ENCODE measurements at regions not wholly inside any gene's neighbourhood (a gene's known extent, or its start where the extent isn't known, plus 50 kb on each side); places are given as distances from the start of the nearest gene placed in this dataset.

DNA sequence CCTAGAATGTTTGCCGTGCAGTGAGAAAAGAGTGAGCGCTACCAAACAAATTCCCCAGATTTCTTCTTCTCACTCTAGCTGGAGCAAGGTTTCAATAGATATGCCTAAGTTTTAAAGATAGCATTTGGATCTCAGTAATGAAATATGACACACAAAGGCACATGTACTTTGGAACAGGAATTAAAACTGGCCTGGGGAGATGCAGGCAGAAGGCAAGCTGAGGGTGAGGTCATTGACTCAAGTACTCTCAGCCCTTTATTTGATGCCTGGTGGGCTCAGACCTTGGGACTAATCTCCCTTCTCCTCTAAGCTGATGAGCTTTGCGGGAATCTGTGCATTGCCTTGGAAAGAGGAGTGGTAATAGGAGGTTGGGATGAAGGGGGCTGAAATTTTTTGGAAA is 323.3 kb upstream of the SLC30A5 start (continued):
- TF ChIP-seq DNMT1 (CRISPR knock-in tag; IDR thresholded peaks at IDR 0.05) (no peak), MBD4 (IDR thresholded peaks at IDR 0.05; ENCODE audit: borderline replicate concordance, low read length) (no peak)
- TF ChIP-seq, protein P1, sequence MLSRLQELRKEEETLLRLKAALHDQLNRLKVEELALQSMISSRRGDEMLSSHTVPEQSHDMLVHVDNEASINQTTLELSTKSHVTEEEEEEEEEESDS (CRISPR knock-in tag; IDR thresholded peaks at IDR 0.05; ENCODE audit: borderline replicate concordance): no peak

DNA sequence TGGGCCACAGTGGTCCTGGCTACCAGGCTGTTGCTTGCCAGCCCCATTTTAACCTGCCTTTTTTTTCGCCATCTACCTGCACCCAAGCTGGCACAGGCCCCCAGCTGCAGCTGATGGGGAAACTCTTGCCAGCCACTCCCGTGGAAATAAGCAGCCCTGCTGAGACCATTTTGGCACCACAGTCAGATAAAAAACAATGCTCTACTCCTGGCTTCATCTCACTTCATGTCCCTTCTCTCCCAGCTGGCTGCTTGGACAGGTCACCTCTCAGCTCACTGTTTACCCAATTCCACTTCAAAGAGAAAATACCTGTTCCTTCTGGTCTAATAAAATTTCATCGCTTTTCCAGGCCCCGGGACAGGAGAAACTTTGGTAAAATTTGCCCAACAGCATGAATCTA is 322.6 kb upstream of the SLC30A5 start:
- in situ Hi-C loops (cut with HindIII; ENCODE audit: extremely low pct_ligation_motif_present, low pct_unique_long_range_greater_than_20kb): no loop called here
- no peaks in the 10 kb centered on the region for H3K79me2 ChIP-seq (ENCODE audit: insufficient read depth, low read length)
- no peak overlapping the region for H3K9ac ChIP-seq (ENCODE audit: insufficient read depth, low read depth, low read length)
- H4K20me1 ChIP-seq (ENCODE audit: insufficient read depth, low read length): no peaks in the 10 kb centered on the region
- intact Hi-C loops (cut with micrococcal nuclease; ENCODE audit: unreplicated experiment): no loop called here
- H3K36me3 ChIP-seq (replicated peaks in 1 of 2; ENCODE audit: control insufficient read depth in 1 of 2, insufficient read depth in 2 of 2, low read length in 2 of 2): no peaks in the 10 kb centered on the region
- H3K4me1 ChIP-seq (ENCODE audit: insufficient read depth, low read length): no peaks in the 10 kb centered on the region
- POLR2A ChIA-PET: no interaction called here
- CTCF ChIA-PET (ENCODE audit: low intra/inter-chr PET ratio, low total read pairs): no interaction called here
- H3K27ac ChIP-seq (ENCODE audit: extremely low read length, insufficient read depth, low read length): no peak overlapping the region
- no peak overlapping the region for H2AFZ ChIP-seq (ENCODE audit: low read length)
- no TSS peak for BruUV-seq (replicated peaks)
- no peaks in the 10 kb centered on the region for H3K9me3 ChIP-seq (ENCODE audit: low read length)
- TF ChIP-seq, protein P2, sequence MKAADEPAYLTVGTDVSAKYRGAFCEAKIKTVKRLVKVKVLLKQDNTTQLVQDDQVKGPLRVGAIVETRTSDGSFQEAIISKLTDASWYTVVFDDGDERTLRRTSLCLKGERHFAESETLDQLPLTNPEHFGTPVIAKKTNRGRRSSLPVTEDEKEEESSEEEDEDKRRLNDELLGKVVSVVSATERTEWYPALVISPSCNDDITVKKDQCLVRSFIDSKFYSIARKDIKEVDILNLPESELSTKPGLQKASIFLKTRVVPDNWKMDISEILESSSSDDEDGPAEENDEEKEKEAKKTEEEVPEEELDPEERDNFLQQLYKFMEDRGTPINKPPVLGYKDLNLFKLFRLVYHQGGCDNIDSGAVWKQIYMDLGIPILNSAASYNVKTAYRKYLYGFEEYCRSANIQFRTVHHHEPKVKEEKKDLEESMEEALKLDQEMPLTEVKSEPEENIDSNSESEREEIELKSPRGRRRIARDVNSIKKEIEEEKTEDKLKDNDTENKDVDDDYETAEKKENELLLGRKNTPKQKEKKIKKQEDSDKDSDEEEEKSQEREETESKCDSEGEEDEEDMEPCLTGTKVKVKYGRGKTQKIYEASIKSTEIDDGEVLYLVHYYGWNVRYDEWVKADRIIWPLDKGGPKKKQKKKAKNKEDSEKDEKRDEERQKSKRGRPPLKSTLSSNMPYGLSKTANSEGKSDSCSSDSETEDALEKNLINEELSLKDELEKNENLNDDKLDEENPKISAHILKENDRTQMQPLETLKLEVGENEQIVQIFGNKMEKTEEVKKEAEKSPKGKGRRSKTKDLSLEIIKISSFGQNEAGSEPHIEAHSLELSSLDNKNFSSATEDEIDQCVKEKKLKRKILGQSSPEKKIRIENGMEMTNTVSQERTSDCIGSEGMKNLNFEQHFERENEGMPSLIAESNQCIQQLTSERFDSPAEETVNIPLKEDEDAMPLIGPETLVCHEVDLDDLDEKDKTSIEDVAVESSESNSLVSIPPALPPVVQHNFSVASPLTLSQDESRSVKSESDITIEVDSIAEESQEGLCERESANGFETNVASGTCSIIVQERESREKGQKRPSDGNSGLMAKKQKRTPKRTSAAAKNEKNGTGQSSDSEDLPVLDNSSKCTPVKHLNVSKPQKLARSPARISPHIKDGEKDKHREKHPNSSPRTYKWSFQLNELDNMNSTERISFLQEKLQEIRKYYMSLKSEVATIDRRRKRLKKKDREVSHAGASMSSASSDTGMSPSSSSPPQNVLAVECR (CRISPR knock-in tag; IDR thresholded peaks at IDR 0.05; ENCODE audit: borderline replicate concordance): no peak
- TF ChIP-seq ZNF138 (CRISPR knock-in tag; IDR thresholded peaks at IDR 0.05; ENCODE audit: low read depth) (no peak), ZNF124 (CRISPR knock-in tag; IDR thresholded peaks at IDR 0.05) (no peak), ATM (IDR thresholded peaks at IDR 0.05; ENCODE audit: borderline replicate concordance) (no peak), SETDB1 (CRISPR knock-in tag; IDR thresholded peaks at IDR 0.05; ENCODE audit: borderline replicate concordance) (no peak), ZNF24 (IDR thresholded peaks at IDR 0.05) (no peak), BORCS8-MEF2B (CRISPR knock-in tag; IDR thresholded peaks at IDR 0.05) (no peak)
- 7% methylated on average over 4 of the region's 4 CpGs for WGBS (ENCODE audit: low lambda C conversion rate)
- DNase-seq (ENCODE audit: low spot score) (no peak), FAIRE-seq (no peak), ATAC-seq (no peak)
- peaks cover 0 to 1% of the 10 kb centered on the region in 2 experiments; a peak in 2 of 5 replicates for H3K27me3 ChIP-seq (ENCODE audit: control insufficient read depth in 1 of 2, insufficient read depth in 2 of 2, low read length in 2 of 2)
- no peak overlapping the region for H3K4me3 ChIP-seq (replicated peaks in 1 of 3; ENCODE audit: insufficient read depth in 1 of 3, low read depth in 2 of 3, low read length in 3 of 3)
- H3K4me2 ChIP-seq (ENCODE audit: low read depth, low read length): no peak overlapping the region

Data from HepG2 (cell line).